GM13976 (cell line): ENCODE measurements at regions not wholly inside any gene's neighbourhood (a gene's known extent, or its start where the extent isn't known, plus 50 kb on each side); places are given as distances from the start of the nearest gene placed in this dataset.

Experiments
- DNase-seq: peaks from one replicate; pipeline ENCODE4 v3.0.0; 2012; ENCODE audit warnings: low spot score
- CTCF ChIP-seq: IDR thresholded peaks from 2 replicates; pipeline ENCODE4 v1.5.1; 2012; ENCODE audit warnings: borderline replicate concordance, mild to moderate bottlenecking; ENCODE audit not compliant: insufficient read depth; ENCODE audit errors: extremely low read depth, missing control alignments, control extremely low read depth
- in situ Hi-C: fragments of 300-500 bp; cut with MboI; formaldehyde crosslinking; loops from one replicate; pipeline ENCODE4 v1.12.0; 2022; ENCODE audit warnings: low sequenced_read_pairs, mixed read lengths, inconsistent platforms; ENCODE audit not compliant: unreplicated experiment

- DNase-seq, result no peak
- in situ Hi-C loops, result no loop called here
- no peak for TF ChIP-seq CTCF
Measured at GRCh38 chr12:58249610-58250009, 308.2 kb downstream of the ATP23 start.

GRCh38 chr12:58250077-58250476, 308.7 kb downstream of the ATP23 start:
- no peak for TF ChIP-seq CTCF
- DNase-seq, result no peak
- in situ Hi-C loops, result no loop called here

GRCh38 chr12:58252914-58253313, 311.5 kb downstream of the ATP23 start:
- no peak for TF ChIP-seq CTCF
- in situ Hi-C loops, result no loop called here
- no peak for DNase-seq

- in situ Hi-C loops, result no loop called here
- TF ChIP-seq CTCF, result no peak
- no peak for DNase-seq
Measured at GRCh38 chr12:58253663-58254062, 312.3 kb downstream of the ATP23 start.

- no peak for DNase-seq
- no peak for TF ChIP-seq CTCF
- in situ Hi-C loops, result no loop called here
Measured at GRCh38 chr12:58254463-58255100, 313.2 kb downstream of the ATP23 start.

- TF ChIP-seq CTCF, result no peak
- in situ Hi-C loops, result no loop called here
- DNase-seq, result no peak
Measured at GRCh38 chr12:58262796-58263195, 321.4 kb downstream of the ATP23 start.

- DNase-seq, result no peak
- in situ Hi-C loops, result no loop called here
- no peak for TF ChIP-seq CTCF
Measured at GRCh38 chr12:58263816-58264215, 322.4 kb downstream of the ATP23 start.
